GM12892 (cell line): ENCODE measurements at regions not wholly inside any gene's neighbourhood (a gene's known extent, or its start where the extent isn't known, plus 50 kb on each side); places are given as distances from the start of the nearest gene placed in this dataset.

Experiments used
- POLR2A ChIP-seq: IDR thresholded peaks from 2 replicates; pipeline ENCODE4 v1.6.1; 2011; ENCODE audit warnings: low read depth, low read length, control low read depth
- POLR2AphosphoS5 ChIP-seq: IDR thresholded peaks from 2 replicates; pipeline ENCODE4 v1.6.1; 2011; ENCODE audit warnings: low read depth, low read length, control low read depth
- TAF1 ChIP-seq: IDR thresholded peaks from 2 replicates; pipeline ENCODE4 v1.6.1; 2011; ENCODE audit warnings: low read depth, mild to moderate bottlenecking, control low read depth, low read length, borderline replicate concordance

DNA sequence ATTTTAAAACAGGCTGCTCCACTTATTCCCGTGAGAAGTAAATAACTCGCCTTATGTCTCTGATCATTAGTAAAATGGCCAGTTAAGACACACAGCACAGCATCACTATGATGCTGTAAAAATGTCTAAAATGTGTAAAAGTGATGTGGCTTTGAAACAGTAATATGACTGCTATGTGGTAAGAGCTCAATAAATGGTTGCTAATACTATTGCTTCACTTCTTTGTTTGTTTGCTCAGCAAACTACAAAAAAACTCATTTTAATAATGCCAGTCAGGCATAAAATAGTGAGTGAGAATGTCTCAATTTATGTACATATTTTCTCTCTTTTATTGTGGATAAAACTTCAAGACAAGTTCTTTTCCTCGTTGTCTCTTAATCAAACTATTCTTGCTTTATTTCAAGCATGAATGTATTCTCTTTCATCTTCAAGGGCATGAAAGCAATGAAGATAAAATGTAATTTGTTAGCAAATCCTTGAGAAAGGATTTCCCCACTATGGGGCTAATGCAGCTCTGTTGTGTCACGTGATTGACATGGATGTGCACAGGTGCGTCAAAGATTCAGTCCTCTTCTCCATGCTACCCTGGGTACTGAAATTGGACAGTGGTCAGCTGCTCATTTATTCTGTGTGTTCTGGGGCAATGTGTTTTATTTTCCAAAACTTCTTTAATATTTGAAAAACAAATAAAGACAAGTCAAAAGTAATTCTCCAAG, 387.2 kb downstream of the TRIB2 start:
- TF ChIP-seq POLR2A (no peak), POLR2AphosphoS5 (no peak), TAF1 (no peak)
